BJ (cell line): ENCODE measurements at regions not wholly inside any gene's neighbourhood (a gene's known extent, or its start where the extent isn't known, plus 50 kb on each side); places are given as distances from the start of the nearest gene placed in this dataset.

Experiments
- CTCF ChIA-PET: fragments of 350-600 bp; formaldehyde crosslinking; extraction: SDS; loops from one replicate; lab custom pipeline; 2021; ENCODE audit warnings: antibody characterized with exemption, inconsistent platforms; lab: Yijun Ruan, JAX
- POLR2A ChIA-PET: fragments of 300-600 bp; sonication (Branson Sonifier 250); formaldehyde crosslinking; extraction: SDS; loops from one replicate; lab custom pipeline; 2021; ENCODE audit warnings: antibody characterized with exemption; lab: Charles Lee
- DNase-seq: peaks from one replicate; pipeline ENCODE4 v3.0.0-alpha.2; 2011; ENCODE audit warnings: low read depth
- H3K27me3 ChIP-seq: 2 replicates; pipeline ENCODE4 v1.6.0; 2011; ENCODE audit warnings: low read length; ENCODE audit not compliant: control insufficient read depth, insufficient read depth
- H3K36me3 ChIP-seq: 2 replicates; pipeline ENCODE4 v1.5.1; 2011; ENCODE audit warnings: low read length; ENCODE audit not compliant: control insufficient read depth, insufficient read depth
- H3K4me3 ChIP-seq: 2 replicates; pipeline ENCODE4 v1.5.1; 2011; ENCODE audit warnings: low read depth, mild to moderate bottlenecking, control low read depth, low read length
- CTCF ChIP-seq: IDR thresholded peaks from 2 replicates; pipeline ENCODE4 v1.5.1; 2011; ENCODE audit warnings: low read depth, mild to moderate bottlenecking, control low read depth, inconsistent platforms, low read length, moderate library complexity; ENCODE audit not compliant: insufficient read depth

GRCh38 chr6:91241946-91242613 is 655.2 kb upstream of the MAP3K7 start:
- no peak for TF ChIP-seq CTCF
- DNase-seq = no peak
- CTCF ChIA-PET = no interaction called here
- no peaks in the 10 kb centered on the region for H3K27me3 ChIP-seq
- POLR2A ChIA-PET = no interaction called here
- H3K4me3 ChIP-seq = no peak overlapping the region
- H3K36me3 ChIP-seq = no peaks in the 10 kb centered on the region

DNA sequence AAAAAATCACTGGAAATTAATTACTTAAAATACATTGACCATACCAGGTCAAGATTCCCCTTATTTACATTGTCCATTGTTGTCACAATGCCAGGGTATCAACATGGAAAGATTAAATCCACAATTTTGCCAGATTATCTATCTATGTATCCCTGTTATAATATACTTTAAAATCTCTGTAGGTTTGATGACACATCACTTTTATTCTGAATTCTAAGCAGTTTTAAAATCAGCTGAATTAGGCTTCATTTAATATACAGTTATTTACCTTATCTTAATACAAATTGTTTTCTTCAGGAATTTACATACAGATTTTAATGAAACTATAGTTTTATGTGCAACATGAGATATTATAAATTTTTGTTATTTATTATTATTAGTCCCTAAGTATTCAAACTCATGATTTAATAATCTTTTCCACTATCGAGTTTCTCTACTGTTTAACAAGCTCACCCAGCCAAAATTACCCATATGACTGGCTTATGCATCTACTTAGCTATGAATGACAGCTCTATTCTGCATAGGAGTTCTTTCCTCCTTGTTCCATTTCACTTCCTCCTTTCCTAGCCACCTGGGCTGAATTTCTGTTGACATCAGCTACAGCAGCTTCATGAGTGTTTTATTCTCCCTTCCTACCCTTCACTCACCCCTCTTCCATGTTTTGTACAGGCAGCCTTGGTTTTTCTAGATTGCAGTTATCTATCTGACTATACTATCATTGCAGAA is 654.2 kb upstream of the MAP3K7 start:
- Histone ChIP-seq H3K4me3 (no peak overlapping the region), H3K36me3 (no peaks in the 10 kb centered on the region), H3K27me3 (no peaks in the 10 kb centered on the region)
- DNase-seq = no peak
- TF ChIP-seq CTCF = no peak
- ChIA-PET CTCF (no interaction called here), POLR2A (no interaction called here)

- Histone ChIP-seq H3K4me3 (no peak overlapping the region), H3K27me3 (no peaks in the 10 kb centered on the region), H3K36me3 (no peaks in the 10 kb centered on the region)
- TF ChIP-seq CTCF = no peak
- DNase-seq = no peak
- ChIA-PET POLR2A (no interaction called here), CTCF (no interaction called here)
These were observed 634.3 kb upstream of the MAP3K7 start for GRCh38 chr6:91221072-91221720.

DNA sequence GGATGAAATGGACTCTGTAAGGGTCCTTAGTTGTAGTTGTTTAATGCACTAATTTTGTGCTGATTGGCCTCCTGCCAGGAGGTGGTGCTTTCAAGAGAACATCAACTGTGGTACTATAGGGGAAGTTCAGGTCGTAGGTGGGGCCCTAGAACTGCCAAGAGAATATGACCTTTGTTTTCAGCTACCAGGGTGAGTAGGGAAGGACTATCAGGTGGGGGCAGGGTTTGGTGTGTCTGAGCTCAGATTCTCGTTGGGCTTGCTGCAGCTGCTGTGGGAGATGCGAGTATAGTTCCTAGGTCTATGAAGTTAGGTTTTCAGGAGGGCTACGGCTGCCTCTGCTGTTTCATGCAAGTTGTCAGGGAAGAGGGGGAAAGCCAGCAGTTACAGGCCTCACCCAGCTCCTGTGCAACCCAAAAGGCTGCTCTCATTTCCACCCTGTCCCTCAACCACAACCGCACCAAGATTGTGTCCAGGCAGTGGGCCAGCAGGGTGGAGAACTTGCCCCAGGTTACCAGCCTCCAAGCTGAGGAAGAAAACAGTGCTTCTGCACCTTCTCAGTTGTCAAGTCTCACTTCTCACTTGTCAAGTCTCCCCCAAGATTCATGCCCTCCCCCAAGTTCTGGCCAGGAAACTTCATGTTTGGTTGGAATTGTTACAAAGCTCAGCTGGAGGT is 626.5 kb upstream of the MAP3K7 start:
- Histone ChIP-seq H3K36me3 (no peaks in the 10 kb centered on the region), H3K27me3 (no peaks in the 10 kb centered on the region), H3K4me3 (no peak overlapping the region)
- no peak for TF ChIP-seq CTCF
- ChIA-PET CTCF (no interaction called here), POLR2A (no interaction called here)
- no peak for DNase-seq
